ENCODE measurements at regions not wholly inside any gene's neighbourhood (a gene's known extent, or its start where the extent isn't known, plus 50 kb on each side); places are given as distances from the start of the nearest gene placed in this dataset.

GRCh38 chr2:64852771-64853241, 136.4 kb upstream of the SLC1A4 start:
- peak; percentile 50; the same call in 1 of the 2 replicates for TF ChIP-seq SPI1 (IDR thresholded peaks at IDR 0.05; ENCODE audit: low read depth, low read length)
- no peak for TF ChIP-seq POLR2AphosphoS5 (IDR thresholded peaks at IDR 0.05; ENCODE audit: low read depth, low read length)
- FAIRE-seq (peak; percentile 48), DNase-seq (ENCODE audit: insufficient read length, low spot score) (no peak)

- no peak for FAIRE-seq
- no peak for DNase-seq (ENCODE audit: insufficient read length, low spot score)
- TF ChIP-seq POLR2AphosphoS5 (IDR thresholded peaks at IDR 0.05; ENCODE audit: low read depth, low read length) (no peak), TAF1 (IDR thresholded peaks at IDR 0.05; ENCODE audit: low read depth, low read length) (no peak), PAX5 (IDR thresholded peaks at IDR 0.05; ENCODE audit: insufficient read depth, low read length, severe bottlenecking) (no peak), SPI1 (IDR thresholded peaks at IDR 0.05; ENCODE audit: low read depth, low read length) (no peak), POU2F2 (IDR thresholded peaks at IDR 0.05; ENCODE audit: low read depth, low read length) (no peak), POLR2A (IDR thresholded peaks at IDR 0.05; ENCODE audit: low read depth, low read length) (no peak)
These were observed 135.9 kb upstream of the SLC1A4 start for GRCh38 chr2:64853306-64853705.

GRCh38 chr2:64853894-64854293, 135.3 kb upstream of the SLC1A4 start:
- FAIRE-seq (no peak), DNase-seq (ENCODE audit: insufficient read length, low spot score) (no peak)

GRCh38 chr2:64854773-64855237, 134.4 kb upstream of the SLC1A4 start:
- DNase-seq (ENCODE audit: insufficient read length, low spot score) (no peak), FAIRE-seq (no peak)
- TF ChIP-seq TAF1 (IDR thresholded peaks at IDR 0.05; ENCODE audit: low read depth, low read length) (no peak), POU2F2 (IDR thresholded peaks at IDR 0.05; ENCODE audit: low read depth, low read length) (no peak)

More at GRCh38 chr2:64853894-64854293, 135.3 kb upstream of the SLC1A4 start:
- TF ChIP-seq POLR2A (IDR thresholded peaks at IDR 0.05; ENCODE audit: low read depth, low read length) (no peak), TAF1 (IDR thresholded peaks at IDR 0.05; ENCODE audit: low read depth, low read length) (no peak), SPI1 (IDR thresholded peaks at IDR 0.05; ENCODE audit: low read depth, low read length) (no peak), PAX5 (IDR thresholded peaks at IDR 0.05; ENCODE audit: insufficient read depth, low read length, severe bottlenecking) (no peak), POU2F2 (IDR thresholded peaks at IDR 0.05; ENCODE audit: low read depth, low read length) (no peak), POLR2AphosphoS5 (IDR thresholded peaks at IDR 0.05; ENCODE audit: low read depth, low read length) (no peak)

GRCh38 chr2:64857581-64858471, 131.4 kb upstream of the SLC1A4 start:
- TF ChIP-seq PAX5 (IDR thresholded peaks at IDR 0.05; ENCODE audit: insufficient read depth, low read length, severe bottlenecking) (no peak), POLR2AphosphoS5 (IDR thresholded peaks at IDR 0.05; ENCODE audit: low read depth, low read length) (no peak), POU2F2 (IDR thresholded peaks at IDR 0.05; ENCODE audit: low read depth, low read length) (no peak), POLR2A (IDR thresholded peaks at IDR 0.05; ENCODE audit: low read depth, low read length) (no peak), TAF1 (IDR thresholded peaks at IDR 0.05; ENCODE audit: low read depth, low read length) (no peak), SPI1 (IDR thresholded peaks at IDR 0.05; ENCODE audit: low read depth, low read length) (no peak)
- DNase-seq (ENCODE audit: insufficient read length, low spot score) (no peak), FAIRE-seq (no peak)

GRCh38 chr2:64858541-64859311, 130.5 kb upstream of the SLC1A4 start:
- DNase-seq (ENCODE audit: insufficient read length, low spot score): no peak
- peak; percentile 77 for FAIRE-seq
- TF ChIP-seq TAF1 (IDR thresholded peaks at IDR 0.05; ENCODE audit: low read depth, low read length) (no peak), SPI1 (IDR thresholded peaks at IDR 0.05; ENCODE audit: low read depth, low read length) (no peak), POLR2AphosphoS5 (IDR thresholded peaks at IDR 0.05; ENCODE audit: low read depth, low read length) (no peak), POLR2A (IDR thresholded peaks at IDR 0.05; ENCODE audit: low read depth, low read length) (no peak), PAX5 (IDR thresholded peaks at IDR 0.05; ENCODE audit: insufficient read depth, low read length, severe bottlenecking) (no peak), POU2F2 (IDR thresholded peaks at IDR 0.05; ENCODE audit: low read depth, low read length) (no peak)

GRCh38 chr2:64859312-64860212, 129.6 kb upstream of the SLC1A4 start:
- TF ChIP-seq SPI1 (IDR thresholded peaks at IDR 0.05; ENCODE audit: low read depth, low read length): no peak
- TF ChIP-seq POLR2A (IDR thresholded peaks at IDR 0.05; ENCODE audit: low read depth, low read length): peak; percentile 11; the same call in 1 of the 2 replicates
- DNase-seq (ENCODE audit: insufficient read length, low spot score): peak; percentile 50
- peak; percentile 41 for FAIRE-seq

GRCh38 chr2:64860276-64860885, 128.8 kb upstream of the SLC1A4 start:
- DNase-seq (ENCODE audit: insufficient read length, low spot score): peak; percentile 42
- TF ChIP-seq PAX5 (IDR thresholded peaks at IDR 0.05; ENCODE audit: insufficient read depth, low read length, severe bottlenecking) (no peak), POU2F2 (IDR thresholded peaks at IDR 0.05; ENCODE audit: low read depth, low read length) (no peak), POLR2AphosphoS5 (IDR thresholded peaks at IDR 0.05; ENCODE audit: low read depth, low read length) (no peak), TAF1 (IDR thresholded peaks at IDR 0.05; ENCODE audit: low read depth, low read length) (peak; percentile 41; the same call in 1 of the 2 replicates), SPI1 (IDR thresholded peaks at IDR 0.05; ENCODE audit: low read depth, low read length) (peak; percentile 40; the same call in 1 of the 2 replicates), POLR2A (IDR thresholded peaks at IDR 0.05; ENCODE audit: low read depth, low read length) (no peak)
- peak; percentile 66 for FAIRE-seq
